SK-MEL-5 (cell line): ENCODE measurements at regions not wholly inside any gene's neighbourhood (a gene's known extent, or its start where the extent isn't known, plus 50 kb on each side); places are given as distances from the start of the nearest gene placed in this dataset.

Source experiments
- DNase-seq: peaks from one replicate; pipeline ENCODE4 v3.0.0-alpha.2; 2016; ENCODE audit warnings: low read depth, low spot score
- in situ Hi-C: cut with HindIII; loops from 2 replicates; pipeline ENCODE4 v1.10.0; 2016; ENCODE audit warnings: low sequenced_read_pairs, high pct_unique_total_duplicates, low pct_unique_long_range_greater_than_20kb

- in situ Hi-C loops, result no loop called here
- no peak for DNase-seq
These were observed 58.4 kb downstream of the HMHB1 start for GRCh38 chr5:143870362-143870761.

- in situ Hi-C loops, result no loop called here
- DNase-seq, result no peak
These were observed 59.1 kb downstream of the HMHB1 start for GRCh38 chr5:143870871-143871632.

- in situ Hi-C loops, result no loop called here
- DNase-seq, result no peak
These were observed 59.7 kb downstream of the HMHB1 start for GRCh38 chr5:143871672-143872071.

- in situ Hi-C loops, result no loop called here
- DNase-seq, result no peak
These were observed 62.4 kb downstream of the HMHB1 start for GRCh38 chr5:143874312-143874711.

DNA sequence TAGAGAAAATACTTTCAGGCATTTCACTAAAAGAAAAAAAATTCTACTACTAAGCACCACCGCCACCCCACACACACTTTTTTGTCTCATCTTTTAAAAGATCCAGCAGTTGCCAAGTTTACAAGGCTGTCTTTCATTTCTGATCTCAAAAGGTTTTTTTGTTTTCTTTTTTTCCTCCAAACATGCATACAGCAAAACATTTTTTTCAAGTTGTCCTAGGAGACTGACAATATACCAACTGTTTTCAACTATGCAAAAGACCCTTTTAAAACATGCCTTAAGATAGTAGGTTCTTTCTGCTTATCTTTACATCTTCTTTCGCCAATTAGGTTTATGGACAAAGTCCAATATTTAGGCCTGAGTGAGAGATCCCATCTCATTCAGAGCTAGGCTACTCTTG, 65.2 kb downstream of the HMHB1 start:
- in situ Hi-C loops, result no loop called here
- peak; percentile 87 for DNase-seq

GRCh38 chr5:143878430-143878829, 66.5 kb downstream of the HMHB1 start:
- in situ Hi-C loops, result no loop called here
- DNase-seq, result no peak

DNA sequence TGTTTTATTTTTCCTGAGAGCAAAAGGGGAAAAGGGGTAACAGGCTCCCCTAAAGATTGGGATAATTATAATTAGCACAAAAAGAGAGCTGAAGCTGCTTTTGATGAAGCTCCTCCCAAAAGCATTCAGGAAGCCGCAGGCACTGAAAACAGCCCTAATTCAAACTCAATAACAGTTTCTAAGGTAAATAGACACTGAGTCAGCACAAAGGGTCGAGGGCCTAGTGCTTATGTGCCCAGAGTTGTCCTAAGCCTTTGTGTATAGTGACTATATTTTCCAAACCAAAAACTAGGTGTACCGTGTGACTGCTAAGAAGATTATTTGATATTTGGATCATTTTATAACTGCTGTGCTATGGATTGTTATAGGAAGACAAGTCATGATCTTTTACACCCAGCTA, 67.7 kb downstream of the HMHB1 start:
- no peak for DNase-seq
- in situ Hi-C loops, result no loop called here

DNA sequence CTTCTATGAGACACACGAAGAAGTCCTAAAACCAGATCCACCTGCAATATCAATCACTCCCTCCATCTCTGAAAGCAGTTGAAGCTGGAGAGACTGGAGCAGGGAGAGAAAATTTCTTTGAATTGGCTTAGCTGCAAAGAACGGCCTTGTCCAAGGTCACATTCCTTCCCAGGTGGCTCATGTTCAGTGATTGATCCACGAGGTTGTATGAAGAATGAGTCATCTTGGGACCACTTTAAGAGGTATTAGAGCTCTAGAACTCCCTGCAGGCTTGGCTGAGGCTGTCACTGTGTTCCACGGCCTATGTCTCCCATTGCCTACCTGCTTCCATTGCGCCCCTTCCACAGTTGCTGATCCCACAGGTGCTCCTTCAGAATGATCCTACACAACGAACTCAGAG, 68.2 kb downstream of the HMHB1 start:
- no peak for DNase-seq
- in situ Hi-C loops, result no loop called here

GRCh38 chr5:143882520-143882919, 70.6 kb downstream of the HMHB1 start:
- no peak for DNase-seq
- in situ Hi-C loops, result no loop called here

- no peak for DNase-seq
- in situ Hi-C loops, result no loop called here
These were observed 74.1 kb downstream of the HMHB1 start for GRCh38 chr5:143886096-143886495.

GRCh38 chr5:143886651-143887638, 75.0 kb downstream of the HMHB1 start:
- in situ Hi-C loops, result no loop called here
- no peak for DNase-seq

DNA sequence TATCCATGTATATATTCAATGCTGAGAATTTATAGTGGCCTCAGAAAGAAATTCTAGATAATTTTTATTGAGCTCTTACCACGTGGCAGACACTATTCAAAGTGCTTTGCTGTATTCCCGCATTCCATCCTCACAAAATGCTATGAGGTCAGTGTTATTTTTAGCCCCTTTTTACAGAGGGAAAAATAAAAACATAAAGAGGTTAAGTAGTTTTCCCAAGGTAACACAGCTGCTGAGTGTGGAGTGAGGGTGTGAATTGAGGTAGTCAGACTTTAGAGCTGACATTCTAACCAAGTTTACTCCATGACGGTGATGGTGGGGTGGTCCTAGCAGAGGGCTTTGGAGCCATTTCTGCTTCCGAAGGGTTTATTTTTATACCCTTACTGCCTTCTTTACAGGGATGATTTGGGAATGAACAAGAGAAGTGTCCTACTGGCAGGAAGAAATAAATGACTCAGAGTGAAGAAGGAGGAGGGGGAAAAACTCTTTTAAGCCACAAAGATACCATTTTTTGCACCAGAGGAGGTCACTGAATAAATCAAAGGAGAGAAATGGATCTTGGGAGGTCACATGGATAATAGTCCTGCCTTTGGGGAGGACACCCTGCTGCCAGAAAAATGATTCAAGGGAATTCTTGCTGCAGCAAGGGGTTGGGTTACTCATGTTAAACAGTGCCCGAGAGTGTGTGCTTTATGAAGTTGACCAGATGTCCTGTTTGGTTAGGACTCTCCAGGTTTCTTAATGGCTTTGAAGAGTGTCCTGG, 76.1 kb downstream of the HMHB1 start:
- in situ Hi-C loops, result no loop called here
- DNase-seq, result no peak

DNA sequence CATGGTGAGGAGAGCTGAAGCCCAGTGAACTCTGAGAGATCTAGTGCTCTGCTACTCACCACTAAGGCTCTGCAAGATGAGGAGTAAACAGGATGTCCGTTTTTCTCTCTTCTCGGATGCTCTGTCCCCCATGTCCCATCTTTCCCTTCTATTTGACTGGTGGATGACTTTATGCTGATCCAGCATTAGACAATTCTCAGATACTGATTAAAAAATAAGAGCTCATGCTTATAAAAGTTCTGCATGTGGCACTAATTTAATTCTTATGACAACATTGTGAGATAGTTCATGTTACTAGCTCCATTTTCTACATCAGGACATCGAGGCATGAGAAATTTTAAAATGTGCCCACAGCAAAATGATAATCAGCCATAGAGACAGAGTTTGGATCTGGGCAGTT, 77.0 kb downstream of the HMHB1 start:
- in situ Hi-C loops, result no loop called here
- DNase-seq, result no peak

DNA sequence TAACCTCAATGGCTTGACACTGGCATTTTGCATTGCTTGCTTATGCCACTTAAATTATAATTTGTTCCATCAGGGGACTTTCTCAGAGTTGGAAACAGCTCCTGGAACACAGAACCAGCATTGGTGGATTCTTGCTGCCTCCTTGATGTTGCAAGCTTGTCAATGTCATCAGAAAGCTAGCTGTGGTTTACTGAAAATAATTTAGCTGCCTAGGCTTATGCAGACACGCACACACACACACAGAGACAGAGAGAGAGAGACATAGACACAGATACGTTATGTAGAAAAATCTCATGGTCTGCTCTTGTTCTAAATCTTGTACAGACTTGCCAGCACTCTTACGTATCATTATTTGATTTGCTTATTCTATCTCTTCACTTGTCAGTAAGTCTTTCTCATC, 78.0 kb downstream of the HMHB1 start:
- in situ Hi-C loops, result no loop called here
- DNase-seq, result no peak

GRCh38 chr5:143890487-143890886, 78.5 kb downstream of the HMHB1 start:
- in situ Hi-C loops, result no loop called here
- DNase-seq, result no peak

DNA sequence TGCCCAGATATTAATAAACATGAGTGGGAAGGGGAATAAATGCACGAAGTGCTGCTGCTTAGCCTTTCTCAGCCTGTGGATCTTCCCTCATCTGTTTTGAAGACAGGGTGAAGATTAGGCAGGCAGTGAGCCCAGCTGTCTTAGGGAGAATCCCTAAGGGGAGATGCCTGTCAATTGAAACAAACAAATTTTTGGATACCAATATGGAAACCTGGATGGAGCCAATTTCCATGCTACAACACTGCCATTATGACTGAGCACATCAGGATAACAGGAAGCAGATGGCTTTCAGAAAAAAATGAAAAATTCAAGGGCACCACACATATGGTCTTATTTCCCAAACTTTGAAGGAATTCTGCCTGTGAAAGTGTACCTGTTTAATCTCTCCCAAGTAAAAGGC, 80.3 kb downstream of the HMHB1 start:
- in situ Hi-C loops, result no loop called here

GRCh38 chr5:143892908-143893307, 80.9 kb downstream of the HMHB1 start:
- DNase-seq, result no peak
- in situ Hi-C loops, result no loop called here

More for the DNA sequence above, 80.3 kb downstream of the HMHB1 start:
- DNase-seq, result no peak

GRCh38 chr5:143893638-143894037, 81.7 kb downstream of the HMHB1 start:
- in situ Hi-C loops, result no loop called here
- DNase-seq, result no peak
